ENCODE measurements at regions not wholly inside any gene's neighbourhood (a gene's known extent, or its start where the extent isn't known, plus 50 kb on each side); places are given as distances from the start of the nearest gene placed in this dataset.

DNA sequence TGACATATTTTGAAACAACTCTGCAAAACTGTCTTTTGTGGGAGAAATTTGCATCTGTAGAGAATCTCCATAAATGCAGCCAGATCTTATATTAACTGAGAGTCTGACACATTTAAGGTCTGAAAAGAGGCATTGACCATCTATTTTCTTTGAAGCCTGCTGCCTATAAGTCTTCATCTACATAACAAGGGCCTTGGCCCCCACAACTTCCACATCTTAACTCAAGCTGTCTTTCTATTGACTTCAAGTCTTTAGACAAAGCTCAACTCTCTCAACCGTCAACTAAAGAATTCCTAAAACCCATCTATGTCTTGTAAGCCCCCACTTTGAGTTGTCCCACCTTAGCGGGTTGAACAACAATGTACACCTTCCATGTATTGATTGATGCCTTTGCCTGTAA lies 72.4 kb upstream of the ADCY1 start:
- Histone ChIP-seq H3K36me3 (no peaks in the 10 kb centered on the region), H3K27me3 (no peaks in the 10 kb centered on the region), H3K9me3 (replicated peaks) (no peaks in the 10 kb centered on the region), H3K4me1 (no peaks in the 10 kb centered on the region), H3K27ac (no peak overlapping the region), H3K4me3 (no peak overlapping the region)
- no peak for DNase-seq

DNA sequence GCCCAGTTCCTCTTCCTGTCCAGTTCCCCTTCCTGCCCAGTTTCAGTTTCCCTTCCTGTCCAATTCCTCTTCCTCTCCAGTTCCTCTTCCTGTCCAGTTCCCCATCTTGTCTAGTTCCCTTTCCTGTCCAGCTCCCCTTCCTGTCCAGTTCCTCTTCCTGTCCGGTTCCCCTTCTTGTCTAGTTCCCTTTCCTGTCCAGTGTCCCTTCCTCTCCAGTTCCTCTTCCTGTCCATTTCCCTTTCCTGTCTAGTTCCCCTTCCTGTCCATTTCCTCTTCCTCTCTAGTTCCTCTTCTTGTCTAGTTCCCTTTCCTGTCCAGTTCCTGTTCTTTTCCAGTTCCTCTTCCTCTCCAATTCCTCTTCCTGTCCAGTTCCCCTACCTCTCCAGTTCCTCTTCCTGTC lies 68.1 kb upstream of the ADCY1 start:
- no peak for DNase-seq
- H3K9me3 ChIP-seq (replicated peaks) = no peaks in the 10 kb centered on the region

DNA sequence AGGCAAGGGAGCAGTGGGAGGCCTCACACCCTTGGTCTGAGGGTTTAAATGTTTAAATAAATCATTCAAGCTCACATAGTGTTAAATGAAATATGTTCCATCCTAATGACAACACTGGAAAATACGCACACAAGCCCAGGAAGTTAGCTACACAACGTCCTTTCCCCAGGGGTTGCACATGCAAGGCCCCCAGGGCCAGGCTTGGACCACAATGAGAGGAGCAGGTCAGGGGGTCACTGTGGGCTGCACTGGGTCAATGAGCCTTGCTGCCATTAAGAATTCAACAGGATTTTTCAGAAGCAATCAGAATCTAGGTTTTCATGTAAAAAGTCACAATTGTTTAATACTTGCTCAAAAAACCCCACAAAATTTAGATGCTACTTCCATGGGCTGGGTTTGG lies 64.9 kb upstream of the ADCY1 start:
- Histone ChIP-seq H3K27me3 (peaks cover 10% of the 10 kb centered on the region), H3K36me3 (no peaks in the 10 kb centered on the region), H3K4me3 (no peak overlapping the region), H3K4me1 (no peaks in the 10 kb centered on the region), H3K9me3 (replicated peaks) (no peaks in the 10 kb centered on the region), H3K27ac (no peak overlapping the region)
- DNase-seq = no peak

More for the DNA sequence above, 68.1 kb upstream of the ADCY1 start:
- no peaks in the 10 kb centered on the region; the same call in 1 of the 2 replicates for H3K27me3 ChIP-seq
- H3K4me3 ChIP-seq = no peak overlapping the region
- H3K36me3 ChIP-seq = no peaks in the 10 kb centered on the region
- H3K4me1 ChIP-seq = no peaks in the 10 kb centered on the region
- H3K27ac ChIP-seq = no peak overlapping the region

DNA sequence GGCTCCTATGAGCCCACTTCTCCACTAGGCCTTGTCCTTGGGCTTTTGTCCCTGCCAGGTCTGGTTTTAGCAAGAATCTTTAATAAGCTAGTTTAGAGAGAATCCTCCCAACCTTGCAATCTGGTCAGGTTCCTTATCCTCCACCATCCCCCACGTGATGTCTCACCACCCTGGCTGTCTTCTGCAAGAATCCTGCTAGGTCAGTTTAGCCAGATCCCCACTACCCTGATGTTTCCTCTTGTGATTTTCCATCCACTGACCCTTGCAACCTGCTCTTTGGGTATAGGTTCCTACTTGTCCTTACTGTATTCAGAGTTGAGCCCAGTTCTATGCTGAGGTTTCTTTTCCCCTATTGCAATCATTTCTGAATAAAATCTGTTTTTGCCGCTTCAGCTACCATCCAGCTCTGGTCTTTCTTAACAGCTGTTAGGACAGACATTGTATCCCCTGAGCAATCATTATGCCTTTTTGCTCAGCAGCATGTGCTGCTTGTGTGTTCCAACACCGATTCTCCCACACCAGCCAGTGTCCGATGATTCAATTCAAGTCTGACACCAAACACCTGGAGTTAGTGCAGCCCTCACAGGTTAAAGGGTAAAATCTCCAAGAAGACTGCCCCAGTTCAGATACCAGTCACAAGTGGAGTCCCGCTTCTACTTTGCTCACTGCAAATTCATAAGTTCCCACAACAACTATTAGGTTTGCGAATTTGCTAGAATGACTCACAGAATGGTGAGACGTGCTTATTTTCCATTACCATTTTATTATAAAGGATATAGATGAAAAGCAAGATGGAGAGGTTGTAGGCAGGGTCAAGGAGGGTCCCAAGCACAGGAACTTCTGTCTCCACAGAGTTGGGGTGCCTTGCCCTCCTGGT lies 62.2 kb upstream of the ADCY1 start:
- no peaks in the 10 kb centered on the region for H3K4me1 ChIP-seq
- peaks cover 10% of the 10 kb centered on the region for H3K27me3 ChIP-seq

DNA sequence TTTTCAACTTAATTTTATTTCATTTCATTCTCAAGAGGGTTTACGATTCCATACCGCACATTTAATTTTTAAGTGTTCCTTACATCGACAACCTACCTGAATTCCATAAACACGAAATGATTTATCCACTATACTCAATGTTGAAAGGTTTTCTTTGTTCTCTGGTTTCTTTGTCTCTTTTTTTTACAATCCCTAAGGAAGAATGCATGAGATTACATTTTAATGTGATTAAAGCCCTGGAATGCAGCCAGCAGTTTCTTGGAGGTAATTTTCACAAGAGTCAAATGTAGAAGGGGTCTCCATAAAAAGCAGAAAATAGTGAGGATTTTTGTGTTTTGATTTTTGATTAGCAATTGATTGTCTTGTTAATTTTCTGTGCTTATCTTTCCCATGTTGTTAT lies 59.2 kb upstream of the ADCY1 start:
- H3K27ac ChIP-seq = no peak overlapping the region
- H3K9me3 ChIP-seq (replicated peaks) = no peaks in the 10 kb centered on the region
- DNase-seq = no peak
- no peaks in the 10 kb centered on the region for H3K36me3 ChIP-seq
- H3K4me3 ChIP-seq = no peak overlapping the region
- H3K4me1 ChIP-seq = no peaks in the 10 kb centered on the region
- H3K27me3 ChIP-seq = peaks cover 10% of the 10 kb centered on the region

More for the DNA sequence above, 62.2 kb upstream of the ADCY1 start:
- Histone ChIP-seq H3K27ac (no peak overlapping the region), H3K4me3 (no peak overlapping the region), H3K36me3 (no peaks in the 10 kb centered on the region), H3K9me3 (replicated peaks) (no peaks in the 10 kb centered on the region)
- no peak for DNase-seq

DNA sequence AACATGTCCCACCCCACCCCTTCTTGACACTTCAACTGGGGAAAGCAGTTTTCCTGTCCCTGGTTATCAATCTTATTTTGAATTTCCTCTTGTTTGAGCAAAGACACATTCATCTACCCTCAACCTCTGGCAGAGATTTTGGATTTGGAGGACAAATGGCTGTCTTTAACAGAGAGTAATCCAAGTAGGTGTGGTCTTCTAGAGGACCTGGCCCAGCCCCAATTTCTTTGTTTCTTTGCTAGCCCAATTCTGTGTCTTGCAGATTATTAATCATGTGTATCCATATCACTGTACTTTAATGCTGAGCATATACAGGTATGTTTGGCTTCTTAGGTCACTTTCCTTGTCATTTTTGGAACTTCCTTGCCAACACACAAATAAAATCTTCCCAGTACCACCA lies 58.8 kb upstream of the ADCY1 start:
- no peak for DNase-seq
- no peak overlapping the region for H3K27ac ChIP-seq
- peaks cover 10% of the 10 kb centered on the region for H3K27me3 ChIP-seq
- H3K9me3 ChIP-seq (replicated peaks) = no peaks in the 10 kb centered on the region
- no peaks in the 10 kb centered on the region for H3K36me3 ChIP-seq
- H3K4me1 ChIP-seq = no peaks in the 10 kb centered on the region
- no peak overlapping the region for H3K4me3 ChIP-seq

Measured in SJCRH30 (cell line).